NCI-H2081 treated with DMSO at 0.1 percent for 48 hours (cell line): ENCODE measurements at regions not wholly inside any gene's neighbourhood (a gene's known extent, or its start where the extent isn't known, plus 50 kb on each side); places are given as distances from the start of the nearest gene placed in this dataset.
"Not testable (repeated sequence)": the region's sequence is repeated elsewhere in the genome, so short reads cannot be mapped to it uniquely, and the experiment has no call there.

Source experiments
- DNase-seq: peaks from one replicate; lab custom pipeline; 2025; lab: John Stamatoyannopoulos, UW

DNA sequence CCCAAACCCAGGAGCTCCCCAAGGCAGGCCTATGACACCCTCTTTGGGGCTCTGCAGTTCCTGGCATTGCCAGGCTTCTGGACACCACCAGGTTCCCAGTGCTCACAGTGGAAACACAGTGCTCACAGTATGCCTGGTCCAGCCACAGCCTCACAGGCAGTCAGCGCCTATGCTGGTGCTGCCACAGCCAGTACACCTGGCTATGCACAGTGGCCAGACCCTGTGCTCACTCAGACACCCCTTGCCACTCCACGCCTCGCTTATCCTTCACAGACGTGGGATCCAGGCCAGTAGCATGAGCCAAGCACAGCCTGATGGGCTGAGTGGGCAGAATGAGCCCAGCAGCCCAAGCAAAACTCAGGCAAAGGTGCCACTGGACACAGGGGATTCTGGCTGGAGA, 579.2 kb upstream of the ADGRL2 start:
- no peak for DNase-seq

DNA sequence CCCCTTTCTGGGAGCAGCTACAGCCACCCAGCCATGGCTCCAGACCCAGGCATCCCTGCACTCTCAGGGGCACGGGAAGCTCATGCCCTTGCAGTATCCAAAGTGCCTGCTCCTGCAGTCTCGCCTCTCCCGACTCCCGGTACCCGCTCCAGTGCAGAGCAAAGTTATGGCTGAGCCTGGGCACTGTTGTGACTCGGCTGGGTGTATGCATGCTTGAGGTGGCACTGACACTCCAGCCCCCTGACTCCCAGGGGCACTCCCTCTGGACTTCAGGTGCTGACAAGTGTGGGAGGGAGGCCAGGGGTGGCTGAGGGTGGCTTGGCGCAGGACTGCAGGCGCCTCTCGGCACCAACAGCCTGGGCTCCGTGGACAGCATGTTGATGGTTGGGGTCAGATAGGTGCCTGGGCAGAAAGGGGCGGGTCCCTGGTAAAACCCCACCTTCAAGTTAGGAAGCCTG, 580.1 kb upstream of the ADGRL2 start:
- no peak for DNase-seq

DNA sequence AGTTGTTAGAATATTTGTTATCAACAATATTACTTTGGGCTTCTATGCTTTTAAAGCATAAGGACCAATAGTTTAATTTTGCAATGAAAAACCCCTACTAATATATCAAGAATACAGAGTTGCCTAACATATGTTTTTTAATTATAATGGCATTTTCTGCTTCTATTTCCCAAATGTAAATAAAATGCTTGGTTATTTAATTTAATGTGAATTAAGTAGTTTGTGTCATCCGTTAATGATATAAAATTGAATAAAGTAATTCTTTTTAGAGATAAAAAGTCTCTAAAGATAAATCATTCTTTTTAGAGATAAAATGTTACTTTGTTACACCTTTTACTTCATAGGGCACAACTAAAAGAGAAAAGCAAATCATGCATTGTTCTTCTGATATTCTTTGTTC, 583.7 kb upstream of the ADGRL2 start:
- DNase-seq, result no peak

DNA sequence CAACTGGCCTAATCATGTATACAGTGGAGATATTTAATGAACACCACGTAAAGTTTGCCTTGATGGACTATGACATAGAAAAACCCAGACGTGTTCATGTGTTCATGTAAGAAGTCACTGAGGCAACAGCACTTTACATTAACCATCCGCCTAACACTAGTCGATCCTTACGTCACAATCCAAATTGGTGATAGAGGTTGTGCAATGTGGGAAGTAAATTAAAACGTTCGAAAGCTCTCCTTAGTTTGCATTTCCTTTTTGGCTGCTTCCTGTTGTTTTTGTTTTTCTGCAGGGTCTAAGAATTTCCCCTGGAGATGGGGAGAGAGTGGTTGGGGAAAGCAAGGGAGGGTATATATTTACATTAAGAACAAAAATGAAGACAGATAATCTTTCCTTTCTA, 587.5 kb upstream of the ADGRL2 start:
- DNase-seq, result no peak

DNA sequence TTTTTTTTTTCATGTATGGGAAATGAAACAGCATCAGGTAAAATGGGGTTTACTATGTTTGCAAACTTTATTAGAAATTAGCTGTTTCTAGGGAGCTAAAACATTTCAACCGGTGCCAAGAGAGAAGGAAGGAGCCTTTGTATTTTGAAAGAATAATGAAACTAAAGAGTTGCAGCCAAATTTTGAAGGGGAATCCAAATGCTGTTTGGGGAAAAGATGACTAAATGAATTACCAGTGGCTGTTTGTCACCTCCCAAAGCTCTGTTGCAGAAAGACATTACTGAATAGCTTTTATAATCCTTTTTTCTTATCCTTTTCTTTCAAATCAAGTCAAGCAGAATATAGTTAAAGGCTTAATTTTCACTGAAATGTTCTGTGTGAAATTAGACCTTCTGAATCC, 591.3 kb upstream of the ADGRL2 start:
- DNase-seq, result no peak

DNA sequence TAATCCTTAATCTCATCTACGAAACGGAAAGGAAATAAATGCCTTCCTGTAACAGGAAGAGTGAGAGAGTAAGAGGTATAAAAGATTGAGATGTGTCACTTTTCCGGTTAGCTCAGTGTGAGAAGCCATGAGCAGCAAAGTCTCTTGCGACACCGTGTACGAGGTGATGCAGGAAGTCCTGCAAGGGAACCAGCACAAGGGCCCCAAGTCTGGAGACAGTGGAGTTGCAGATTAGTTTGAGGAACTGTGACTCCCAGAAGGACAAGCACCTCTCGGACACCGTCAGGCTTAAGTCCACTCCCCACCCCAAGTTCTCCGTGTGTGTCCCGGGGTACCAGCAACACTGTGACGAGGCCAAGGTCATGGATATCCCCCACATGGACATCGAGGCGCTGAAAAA, 592.3 kb upstream of the ADGRL2 start:
- DNase-seq, result no peak

DNA sequence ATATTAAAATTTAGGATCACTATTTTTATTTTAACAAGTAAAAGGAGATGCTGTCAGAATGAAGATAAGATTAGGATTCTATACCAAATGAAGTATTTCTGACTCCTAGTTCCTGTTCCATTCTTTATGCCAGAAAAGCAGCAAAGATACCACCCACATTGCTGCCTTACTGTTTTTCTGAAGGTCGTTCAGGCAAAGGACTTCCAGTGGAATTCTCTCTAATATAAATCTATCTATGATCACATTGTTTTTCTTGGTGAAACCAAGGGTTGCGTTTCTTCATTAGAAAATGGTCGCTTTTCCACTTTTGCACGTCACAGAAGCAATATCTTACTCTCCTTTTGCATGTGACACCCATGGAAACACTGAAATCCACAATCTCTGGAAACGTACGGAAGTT, 594.8 kb upstream of the ADGRL2 start:
- no peak for DNase-seq

DNA sequence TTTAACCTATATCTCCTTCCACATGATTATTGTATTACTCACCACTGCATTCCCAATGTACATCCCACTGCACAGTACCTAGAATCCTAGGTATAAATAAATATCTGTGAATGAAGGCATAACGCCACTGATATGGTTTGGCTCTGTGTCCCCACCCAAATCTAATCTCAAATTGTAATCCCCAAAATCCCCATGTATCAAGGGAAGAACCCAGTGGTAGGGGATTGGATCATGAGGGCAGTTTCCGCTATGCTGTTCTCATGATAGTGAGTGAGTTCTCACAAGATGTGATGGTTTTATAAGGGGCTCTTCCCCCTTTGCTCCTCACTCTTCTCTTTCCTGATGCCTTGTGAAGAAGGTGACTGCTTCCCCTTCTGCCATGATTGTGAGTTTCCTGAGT, 599.0 kb upstream of the ADGRL2 start:
- DNase-seq, result no peak

DNA sequence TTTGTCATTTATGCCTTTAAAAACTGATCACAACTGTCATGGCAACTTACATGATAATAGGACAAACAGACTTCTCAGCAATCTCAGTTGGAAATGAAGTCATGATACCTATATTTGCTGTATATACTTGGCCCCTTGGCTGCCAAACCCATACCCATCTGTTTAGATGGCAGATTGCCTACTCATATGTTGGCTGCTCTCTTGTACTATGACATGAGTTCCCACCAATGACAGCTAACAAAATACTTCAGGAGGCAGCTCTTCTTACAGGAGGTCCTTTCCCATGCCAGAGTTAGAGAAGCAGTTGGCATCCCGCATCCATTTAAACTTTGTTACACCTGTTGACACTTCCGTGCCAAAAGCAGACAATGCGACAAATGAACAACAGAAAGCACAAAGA, 603.1 kb upstream of the ADGRL2 start:
- DNase-seq, result no peak

DNA sequence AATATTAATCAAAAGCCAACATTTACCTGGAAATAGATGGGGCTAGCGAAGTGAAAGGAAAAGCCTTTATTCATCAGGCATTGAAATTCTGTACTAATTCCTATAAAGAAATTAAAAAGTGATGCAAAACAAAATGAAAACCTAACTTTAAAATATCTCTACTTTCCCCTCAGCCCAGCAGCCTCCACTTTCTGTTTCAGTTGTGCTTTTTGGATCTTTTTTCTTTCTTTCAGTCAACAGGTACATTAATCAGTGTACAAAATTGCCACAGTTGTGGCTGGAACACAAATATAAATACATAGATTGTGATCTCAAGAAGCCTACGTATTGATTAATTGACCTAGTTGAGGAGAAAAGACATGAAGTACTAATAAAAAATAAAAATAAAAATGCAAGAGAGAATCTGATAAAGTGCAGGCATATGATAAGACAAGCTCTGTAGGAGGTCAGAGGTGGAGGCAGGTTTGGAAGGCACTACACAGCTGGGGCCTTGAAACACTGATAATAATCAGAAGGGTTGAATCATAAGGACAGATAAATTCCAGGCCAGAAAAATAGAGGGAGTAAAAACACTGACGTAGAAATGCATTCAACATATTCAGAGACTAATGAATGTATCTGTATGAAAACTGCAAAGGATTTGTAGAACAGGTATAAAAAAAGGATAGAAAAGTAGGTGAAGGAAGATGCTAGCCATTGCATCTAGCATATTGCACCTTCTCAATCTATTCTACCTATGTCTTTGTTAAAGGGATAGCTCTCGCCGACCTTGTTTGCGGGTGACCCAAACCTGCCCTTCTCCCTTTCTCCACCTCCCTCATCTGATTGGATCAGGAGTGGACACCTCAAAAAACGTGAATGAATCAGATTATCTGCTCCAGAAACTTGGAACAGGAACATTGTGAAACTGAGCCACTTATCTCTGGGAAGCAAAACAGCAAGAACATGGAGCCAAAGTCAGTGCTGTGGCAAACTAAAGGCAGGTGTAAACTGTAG, 607.8 kb upstream of the ADGRL2 start:
- DNase-seq, result no peak

DNA sequence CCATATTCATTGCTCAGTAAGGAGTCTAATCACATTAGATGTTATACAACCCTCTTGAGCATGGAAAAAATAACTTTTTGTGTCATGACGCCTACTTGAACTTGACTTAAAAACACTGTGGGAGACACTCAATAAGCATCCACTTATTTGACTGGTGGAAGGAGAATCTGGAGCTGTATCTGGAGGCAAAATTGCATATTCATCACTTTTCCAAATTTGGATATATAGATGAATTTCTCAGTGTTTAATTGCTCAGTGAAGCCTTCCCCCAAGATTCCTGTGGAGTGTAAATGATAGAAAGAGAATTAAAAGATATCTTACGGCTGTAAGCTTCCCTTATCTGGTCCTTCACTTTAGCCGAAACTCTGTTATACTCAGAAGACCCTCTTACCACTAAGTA, 610.7 kb upstream of the ADGRL2 start:
- DNase-seq, result no peak

DNA sequence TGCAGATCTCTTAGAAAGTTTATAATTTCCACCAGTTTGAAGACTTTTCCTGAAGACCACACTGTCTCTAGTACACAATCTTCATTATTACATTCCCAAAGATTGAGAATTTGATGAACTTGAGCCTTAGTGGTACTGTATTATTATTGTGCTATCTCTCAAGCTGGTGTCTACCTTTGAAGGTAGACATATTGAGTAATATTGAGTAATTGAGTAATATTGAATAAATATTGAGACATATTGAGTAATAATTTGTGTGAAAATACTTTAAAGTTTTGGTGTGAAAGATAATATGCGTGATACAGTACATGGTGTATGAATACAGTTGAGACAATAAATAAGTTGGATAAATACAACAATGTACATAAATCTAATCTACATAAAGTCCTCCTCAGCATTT, 613.1 kb upstream of the ADGRL2 start:
- no peak for DNase-seq

DNA sequence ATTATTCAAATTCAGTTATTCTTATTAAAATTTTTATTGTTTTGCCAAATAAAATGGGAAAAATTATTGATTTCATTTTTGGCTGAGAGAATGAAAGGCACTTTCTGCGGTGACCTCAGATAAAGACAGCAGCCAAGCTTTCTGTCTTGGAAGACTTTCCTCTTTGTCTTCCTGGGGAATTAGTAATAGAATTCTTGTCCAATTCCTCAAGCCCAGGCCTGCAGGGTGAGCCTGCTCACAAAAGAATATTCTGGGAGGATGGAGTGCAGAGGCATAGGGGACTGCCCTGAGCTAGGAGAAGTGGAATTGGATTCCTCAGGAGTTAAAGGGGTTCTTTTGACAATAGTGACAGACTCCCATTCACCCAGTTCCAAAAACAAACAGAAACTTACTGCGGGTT, 614.5 kb upstream of the ADGRL2 start:
- DNase-seq, result no peak

DNA sequence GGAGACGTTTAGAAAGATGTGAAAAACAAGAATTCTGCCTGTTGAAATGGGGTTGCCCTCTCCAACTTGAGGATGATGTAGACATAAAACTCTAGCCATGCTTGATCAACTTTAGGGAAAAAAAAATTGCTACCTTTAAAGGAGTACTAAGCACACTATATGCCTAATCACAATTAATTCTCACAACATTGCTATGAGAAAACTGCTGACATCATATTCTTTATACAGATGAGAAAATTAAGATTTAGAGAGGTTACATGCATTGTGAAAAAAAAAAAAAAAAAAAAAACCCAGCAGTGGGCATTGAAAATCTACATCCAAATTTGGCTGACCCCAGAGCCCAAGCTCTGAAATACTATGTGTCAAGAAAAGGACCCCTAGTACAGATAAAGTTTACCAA, 617.2 kb upstream of the ADGRL2 start:
- DNase-seq, result no peak

DNA sequence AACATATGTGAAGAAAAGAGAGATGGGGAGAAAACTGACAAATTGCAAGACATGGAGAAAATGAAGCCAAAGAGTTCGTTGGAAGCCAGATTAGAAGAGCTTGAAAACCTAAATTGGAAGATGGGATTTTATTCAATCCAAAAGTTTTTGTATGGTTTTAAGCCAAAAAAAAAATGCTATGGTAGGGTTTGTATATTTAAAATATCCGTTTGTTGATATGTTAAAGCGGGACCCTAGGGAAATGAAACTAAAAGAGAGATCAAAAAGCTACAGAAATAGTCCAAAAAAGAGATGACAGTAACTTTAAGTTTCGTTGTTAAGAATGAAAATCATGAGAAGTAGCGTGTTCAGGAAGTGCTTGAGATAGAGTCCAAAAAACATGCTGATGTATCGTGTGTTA, 617.7 kb upstream of the ADGRL2 start:
- no peak for DNase-seq

DNA sequence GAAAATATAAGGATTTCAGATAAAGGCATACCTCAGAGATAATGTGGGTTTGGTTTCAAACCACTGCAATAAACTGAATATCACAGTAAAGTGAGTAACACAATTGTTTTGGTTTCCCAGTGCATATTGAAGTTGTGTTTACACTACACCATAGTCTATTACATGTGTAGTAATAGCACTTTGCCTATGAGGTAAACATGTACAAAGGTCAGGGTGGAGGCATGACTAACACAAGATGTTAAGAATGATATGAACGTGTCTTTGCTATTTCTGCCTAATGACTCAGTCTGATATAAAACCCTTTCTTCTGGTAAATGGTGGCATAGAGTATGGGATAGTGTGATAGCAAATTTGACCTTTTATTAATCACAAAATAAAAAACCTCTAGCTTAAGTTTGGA, 621.5 kb upstream of the ADGRL2 start:
- DNase-seq, result no peak

DNA sequence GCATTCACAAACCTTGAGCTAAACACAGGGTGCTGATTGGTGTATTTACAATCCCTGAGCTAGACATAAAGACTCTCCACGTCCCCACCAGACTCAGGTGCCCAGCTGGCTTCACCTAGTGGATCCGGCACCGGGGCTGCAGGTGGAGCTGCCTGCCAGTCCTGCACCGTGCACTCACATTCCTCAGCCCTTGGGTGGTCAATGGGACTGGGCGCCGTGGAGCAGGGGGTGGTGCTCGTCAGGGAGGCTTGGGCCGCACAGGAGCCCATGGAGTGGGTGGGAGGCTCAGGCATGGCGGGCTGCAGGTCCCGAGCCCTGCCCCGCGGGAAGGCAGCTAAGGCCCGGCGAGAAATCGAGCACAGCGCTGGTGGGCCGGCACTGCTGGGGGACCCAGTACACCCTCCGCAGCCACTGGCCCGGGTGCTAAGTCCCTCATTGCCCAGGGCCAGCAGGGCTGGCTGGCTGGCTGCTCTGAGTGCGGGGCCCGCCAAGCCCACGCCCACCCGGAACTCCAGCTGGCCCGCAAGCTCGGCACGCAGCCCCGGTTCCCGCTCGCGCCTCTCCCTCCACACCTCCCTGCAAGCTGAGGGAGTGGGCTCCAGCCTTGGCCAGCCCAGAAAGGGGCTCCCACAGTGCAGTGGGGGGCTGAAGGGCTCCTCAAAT, 622.2 kb upstream of the ADGRL2 start:
- DNase-seq, result not testable (repeated sequence)

DNA sequence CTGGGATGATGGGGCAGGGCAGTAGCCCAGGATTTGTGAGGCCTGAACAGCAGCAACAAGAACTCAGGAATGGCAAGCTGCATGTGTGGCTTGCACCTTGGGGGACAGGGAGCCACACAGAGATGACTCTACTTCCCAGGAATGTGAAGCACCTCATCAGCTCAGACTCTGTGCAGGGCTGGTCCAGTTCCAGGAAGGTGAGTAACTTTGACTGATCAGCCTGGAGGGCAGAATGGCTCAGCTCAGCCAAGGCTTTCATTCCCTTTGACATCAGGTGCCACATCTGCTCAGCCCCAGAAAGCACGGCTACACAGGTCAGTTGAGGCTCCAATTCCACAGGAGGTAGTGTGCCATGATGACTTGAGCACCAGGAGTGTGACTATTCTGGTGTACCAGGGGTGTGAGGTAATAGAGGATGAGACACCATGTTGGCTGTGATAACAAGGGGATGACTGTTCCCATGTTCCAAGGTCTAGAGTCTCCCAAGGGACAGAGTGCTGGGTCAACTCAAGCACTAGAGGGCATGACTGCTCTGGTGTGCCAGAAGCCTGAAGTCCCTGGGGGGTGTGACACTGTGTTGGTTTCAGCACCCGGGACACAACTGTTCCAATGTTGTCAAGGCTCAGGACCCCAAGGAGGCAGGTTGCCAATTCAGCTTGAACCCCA, 625.8 kb upstream of the ADGRL2 start:
- DNase-seq, result no peak

DNA sequence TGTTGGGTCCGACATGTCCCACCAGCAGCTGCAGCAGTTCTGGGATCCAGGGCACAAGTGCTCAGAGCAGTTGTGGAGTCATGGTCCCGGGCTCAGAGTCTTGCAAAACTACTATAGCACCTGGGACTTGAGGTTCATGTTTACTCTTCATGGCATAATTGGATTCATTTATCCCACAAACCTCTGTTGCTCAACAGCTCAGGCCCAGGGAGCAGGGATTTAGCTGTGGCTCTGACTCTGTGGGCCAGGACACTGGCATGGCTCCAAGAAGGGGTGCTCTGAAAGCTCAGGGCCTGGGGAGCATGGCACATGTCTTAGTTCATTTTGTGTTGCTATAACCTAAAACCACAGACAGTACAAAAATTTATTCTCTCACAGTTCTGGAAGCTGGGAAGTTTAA, 626.7 kb upstream of the ADGRL2 start:
- no peak for DNase-seq

DNA sequence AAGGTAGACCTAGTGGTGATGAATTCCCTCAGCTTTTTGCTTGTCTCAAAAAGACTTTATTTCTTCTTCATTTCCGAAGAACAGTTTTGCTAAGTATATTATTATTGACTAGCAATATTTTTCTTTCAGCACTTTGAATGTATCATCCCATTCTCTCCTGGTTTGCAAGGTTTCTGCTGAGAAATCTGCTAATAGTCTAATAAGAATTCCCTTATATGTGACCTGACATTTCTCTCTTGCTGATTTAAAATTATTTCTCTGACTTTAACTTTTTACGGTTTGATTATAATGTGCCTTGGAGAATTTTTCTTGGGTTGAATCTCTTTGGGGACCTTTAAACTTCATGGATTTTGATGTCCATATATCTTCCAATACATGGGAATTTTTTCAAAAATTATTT, 628.3 kb upstream of the ADGRL2 start:
- DNase-seq, result no peak

DNA sequence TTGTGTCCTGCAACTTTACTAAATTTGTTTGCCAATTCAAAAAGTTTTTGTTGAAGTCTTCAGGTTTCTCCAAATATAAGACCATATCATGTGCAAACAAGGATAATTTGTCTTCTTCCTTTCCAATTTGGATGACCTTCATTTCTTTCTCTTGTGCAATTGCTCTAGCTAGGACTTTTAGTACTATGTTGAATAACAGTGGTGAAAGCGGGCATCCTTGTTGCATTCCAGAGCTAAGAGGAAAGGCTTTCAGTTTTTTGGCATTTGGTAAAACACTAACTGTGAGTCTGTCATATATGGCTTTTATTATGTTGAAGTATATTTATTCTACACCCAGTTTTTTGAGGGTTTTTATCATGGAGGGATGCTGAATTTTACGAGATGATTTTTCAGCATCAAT, 630.0 kb upstream of the ADGRL2 start:
- no peak for DNase-seq

DNA sequence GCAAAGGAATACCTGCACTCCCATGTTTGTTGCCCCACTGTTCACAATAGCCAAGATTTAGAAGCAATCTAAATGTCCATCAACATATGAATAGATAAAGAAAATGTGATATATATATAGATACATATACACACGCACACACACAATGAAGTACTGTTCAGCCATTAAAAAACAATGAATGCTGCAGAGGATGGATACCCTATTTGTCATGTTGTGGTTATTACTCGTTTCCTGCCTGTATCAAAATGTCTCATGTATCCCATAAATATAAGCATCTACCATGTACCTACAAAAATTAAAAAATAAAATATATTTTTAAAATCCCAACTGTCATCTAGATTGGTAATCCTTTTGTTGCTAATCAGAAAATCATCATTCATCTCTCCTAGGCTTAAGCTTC, 634.8 kb upstream of the ADGRL2 start:
- no peak for DNase-seq

DNA sequence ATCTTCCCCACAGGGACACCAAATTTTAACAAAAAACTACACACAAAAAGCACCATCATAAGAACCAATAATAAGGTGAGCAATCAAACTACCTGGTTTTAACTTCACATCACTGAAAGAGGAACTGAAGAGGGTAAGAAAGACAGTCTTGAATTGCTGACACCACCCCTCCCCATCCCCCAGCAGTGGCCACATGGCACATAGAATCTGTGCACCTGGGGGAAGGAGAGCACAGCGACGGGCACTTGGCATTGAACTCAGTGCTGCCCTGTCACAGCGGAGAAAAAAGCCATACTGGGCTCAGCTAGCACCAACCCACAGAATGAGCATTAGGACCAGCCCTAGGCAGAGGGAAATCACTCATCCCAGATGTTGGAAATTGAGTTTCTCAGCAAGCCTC, 640.0 kb upstream of the ADGRL2 start:
- no peak for DNase-seq
